T-helper 2 cell treated with Interferon-gamma antibody and Interleukin-4, amounts not matched to agents 5 μg/mL and 100 μg/mL, for 36 hours (primary cell): ENCODE measurements at regions not wholly inside any gene's neighbourhood (a gene's known extent, or its start where the extent isn't known, plus 50 kb on each side); places are given as distances from the start of the nearest gene placed in this dataset.

Experiments
- DNase-seq: peaks from one replicate; pipeline ENCODE4 v3.0.0; 2021; ENCODE audit warnings: low spot score
- H3K27ac Mint-ChIP-seq: one replicate; pipeline ENCODE4 v1.8.0; 2021; ENCODE audit warnings: mild to moderate bottlenecking, mixed read lengths
- H3K27me3 Mint-ChIP-seq: one replicate; pipeline ENCODE4 v1.8.0; 2021; ENCODE audit warnings: low read depth, mixed read lengths
- H3K36me3 Mint-ChIP-seq: one replicate; pipeline ENCODE4 v1.8.0; 2021; ENCODE audit warnings: low read depth, mixed read lengths
- H3K4me1 Mint-ChIP-seq: one replicate; pipeline ENCODE4 v1.8.0; 2021; ENCODE audit warnings: low read depth, mixed read lengths
- H3K4me3 Mint-ChIP-seq: one replicate; pipeline ENCODE4 v1.8.0; 2022; ENCODE audit warnings: mild to moderate bottlenecking, moderate library complexity, mixed read lengths
- H3K9me3 Mint-ChIP-seq: one replicate; pipeline ENCODE4 v1.8.0; 2021; ENCODE audit warnings: mixed read lengths

- Mint-ChIP-seq H3K27me3 (no peaks in the 10 kb centered on the region), H3K4me1 (no peaks in the 10 kb centered on the region), H3K36me3 (no peaks in the 10 kb centered on the region), H3K9me3 (peaks cover 17% of the 10 kb centered on the region), H3K4me3 (no peak overlapping the region), H3K27ac (no peak overlapping the region)
- no peak for DNase-seq
Observed at GRCh38 chr4:27819246-27819645, 958.6 kb downstream of the STIM2 start.

DNA sequence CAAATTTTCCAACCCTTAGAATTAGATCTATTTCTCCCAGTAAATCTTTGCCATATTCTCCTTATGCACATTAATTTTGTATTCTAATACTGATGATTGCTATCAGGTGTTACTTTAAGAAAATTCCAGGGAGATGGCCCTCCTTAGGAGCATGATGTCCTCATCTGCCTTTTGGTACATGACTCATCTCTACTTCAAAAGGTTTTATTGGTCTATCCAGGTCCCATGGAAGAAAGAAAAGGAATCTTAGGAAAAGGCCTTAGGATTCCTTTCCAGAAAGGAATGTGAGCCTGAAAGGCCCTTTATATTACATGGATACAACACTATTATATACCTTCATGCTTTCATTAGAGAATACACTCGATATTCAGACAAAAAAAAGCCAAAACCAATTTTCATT lies 968.2 kb downstream of the STIM2 start:
- Mint-ChIP-seq H3K9me3 (peaks cover 22% of the 10 kb centered on the region), H3K4me1 (no peaks in the 10 kb centered on the region), H3K27me3 (no peaks in the 10 kb centered on the region), H3K36me3 (no peaks in the 10 kb centered on the region), H3K27ac (no peak overlapping the region), H3K4me3 (no peak overlapping the region)
- no peak for DNase-seq

- no peak overlapping the region for H3K4me3 Mint-ChIP-seq
- no peak for DNase-seq
- peaks cover 27% of the 10 kb centered on the region for H3K9me3 Mint-ChIP-seq
- no peaks in the 10 kb centered on the region for H3K27me3 Mint-ChIP-seq
- no peaks in the 10 kb centered on the region for H3K36me3 Mint-ChIP-seq
- no peak overlapping the region for H3K27ac Mint-ChIP-seq
- no peaks in the 10 kb centered on the region for H3K4me1 Mint-ChIP-seq
Observed at GRCh38 chr4:27830251-27830650, 969.6 kb downstream of the STIM2 start.

- Mint-ChIP-seq H3K27me3 (no peaks in the 10 kb centered on the region), H3K4me1 (no peaks in the 10 kb centered on the region)
Observed at GRCh38 chr4:27835851-27836250, 975.2 kb downstream of the STIM2 start.

DNA sequence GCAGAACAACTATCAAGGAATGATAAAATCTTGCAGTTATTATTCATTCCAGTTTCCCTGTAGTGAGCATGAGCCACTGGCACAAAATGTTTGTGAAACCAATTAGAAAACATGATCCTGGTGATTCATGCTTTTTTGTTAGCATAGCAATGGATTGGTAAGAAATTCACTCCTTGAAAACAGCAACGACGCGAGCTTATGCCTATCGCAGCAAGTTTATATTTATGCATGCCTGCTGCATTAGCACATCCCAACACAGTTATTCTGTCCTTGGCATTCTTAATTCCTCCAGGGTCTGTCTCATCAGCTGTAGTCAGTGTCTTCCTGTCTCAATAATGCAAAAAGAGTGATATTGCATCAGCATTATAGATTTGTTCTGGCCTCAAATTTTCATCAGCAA lies 975.9 kb downstream of the STIM2 start:
- Mint-ChIP-seq H3K36me3 (no peaks in the 10 kb centered on the region), H3K9me3 (peaks cover 40% of the 10 kb centered on the region), H3K27ac (no peak overlapping the region), H3K4me3 (no peak overlapping the region), H3K27me3 (no peaks in the 10 kb centered on the region), H3K4me1 (no peaks in the 10 kb centered on the region)
- DNase-seq, result no peak

More at GRCh38 chr4:27835851-27836250, 975.2 kb downstream of the STIM2 start:
- Mint-ChIP-seq H3K4me3 (no peak overlapping the region), H3K9me3 (peaks cover 34% of the 10 kb centered on the region), H3K27ac (no peak overlapping the region), H3K36me3 (no peaks in the 10 kb centered on the region)
- no peak for DNase-seq

- H3K4me3 Mint-ChIP-seq, result no peak overlapping the region
- H3K27ac Mint-ChIP-seq, result no peak overlapping the region
- no peak for DNase-seq
- no peaks in the 10 kb centered on the region for H3K36me3 Mint-ChIP-seq
- H3K27me3 Mint-ChIP-seq, result no peaks in the 10 kb centered on the region
- H3K4me1 Mint-ChIP-seq, result no peaks in the 10 kb centered on the region
- peaks cover 18% of the 10 kb centered on the region for H3K9me3 Mint-ChIP-seq
Observed at GRCh38 chr4:27843776-27844175, 983.1 kb downstream of the STIM2 start.

DNA sequence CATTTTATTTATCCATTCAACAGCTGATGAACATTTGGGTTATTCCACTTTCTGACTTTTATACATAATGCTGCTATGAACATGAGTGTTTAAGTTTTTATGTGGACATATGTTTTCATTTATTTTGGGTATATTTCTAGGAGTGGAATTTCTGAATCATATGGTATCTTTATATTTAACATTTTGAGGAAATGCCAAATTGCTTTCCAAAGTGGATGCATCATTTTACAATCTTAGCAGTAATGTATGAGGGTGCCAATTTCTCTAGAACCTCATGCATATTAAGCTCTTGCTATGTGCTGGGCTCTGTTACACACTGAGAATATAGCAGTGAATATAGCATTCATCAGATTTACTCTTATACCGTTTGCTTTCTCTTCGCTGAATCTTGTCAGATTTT lies 983.7 kb downstream of the STIM2 start:
- Mint-ChIP-seq H3K27me3 (no peaks in the 10 kb centered on the region), H3K36me3 (no peaks in the 10 kb centered on the region), H3K4me3 (no peak overlapping the region), H3K4me1 (no peaks in the 10 kb centered on the region), H3K9me3 (peaks cover 21% of the 10 kb centered on the region), H3K27ac (no peak overlapping the region)
- no peak for DNase-seq

- DNase-seq, result no peak
- Mint-ChIP-seq H3K27ac (no peak overlapping the region), H3K27me3 (no peaks in the 10 kb centered on the region), H3K9me3 (peaks cover 9% of the 10 kb centered on the region), H3K4me1 (no peaks in the 10 kb centered on the region), H3K36me3 (no peaks in the 10 kb centered on the region), H3K4me3 (no peak overlapping the region)
Observed at GRCh38 chr4:27846951-27847350, 986.3 kb downstream of the STIM2 start.

- Mint-ChIP-seq H3K27ac (no peak overlapping the region), H3K9me3 (peaks cover 20% of the 10 kb centered on the region), H3K4me3 (no peak overlapping the region), H3K36me3 (no peaks in the 10 kb centered on the region), H3K27me3 (no peaks in the 10 kb centered on the region), H3K4me1 (no peaks in the 10 kb centered on the region)
- no peak for DNase-seq
Observed at GRCh38 chr4:27861381-27861787, 1000.7 kb downstream of the STIM2 start.

- DNase-seq, result no peak
- Mint-ChIP-seq H3K9me3 (peaks cover 24% of the 10 kb centered on the region), H3K4me1 (no peaks in the 10 kb centered on the region), H3K4me3 (no peak overlapping the region), H3K36me3 (no peaks in the 10 kb centered on the region), H3K27ac (no peak overlapping the region), H3K27me3 (no peaks in the 10 kb centered on the region)
Observed at GRCh38 chr4:27861802-27862201, 1001.2 kb downstream of the STIM2 start.

- no peak overlapping the region for H3K4me3 Mint-ChIP-seq
- H3K4me1 Mint-ChIP-seq, result no peaks in the 10 kb centered on the region
- no peak for DNase-seq
- H3K9me3 Mint-ChIP-seq, result peaks cover 18% of the 10 kb centered on the region
- H3K27me3 Mint-ChIP-seq, result no peaks in the 10 kb centered on the region
- H3K27ac Mint-ChIP-seq, result no peak overlapping the region
- H3K36me3 Mint-ChIP-seq, result no peaks in the 10 kb centered on the region
Observed at GRCh38 chr4:27873596-27873995, 1013.0 kb downstream of the STIM2 start.

GRCh38 chr4:27881705-27882104 lies 1021.1 kb downstream of the STIM2 start:
- Mint-ChIP-seq H3K36me3 (no peaks in the 10 kb centered on the region), H3K27me3 (no peaks in the 10 kb centered on the region), H3K4me3 (no peak overlapping the region), H3K4me1 (no peaks in the 10 kb centered on the region), H3K27ac (no peak overlapping the region), H3K9me3 (peaks cover 20% of the 10 kb centered on the region)
- no peak for DNase-seq

DNA sequence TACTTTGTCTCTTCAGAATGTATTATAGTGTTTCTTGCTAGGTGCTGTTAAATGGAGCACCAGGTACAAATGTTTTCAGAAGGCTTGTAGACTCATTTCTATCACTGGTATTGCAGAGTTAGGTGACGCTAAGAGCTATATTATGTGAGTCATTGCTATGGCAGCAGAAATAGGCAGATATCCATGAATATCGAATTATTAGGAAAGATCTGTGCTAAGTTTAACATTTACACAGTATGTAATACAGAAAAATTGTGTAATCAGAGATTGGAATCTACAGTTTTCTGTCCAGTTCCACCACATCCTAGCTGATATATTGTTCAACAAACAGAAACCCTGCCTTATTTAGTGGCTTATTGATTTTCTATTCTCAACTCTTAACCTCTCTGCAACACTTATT lies 1025.5 kb downstream of the STIM2 start:
- Mint-ChIP-seq H3K4me1 (no peaks in the 10 kb centered on the region), H3K27ac (no peak overlapping the region), H3K4me3 (no peak overlapping the region), H3K36me3 (no peaks in the 10 kb centered on the region), H3K9me3 (peaks cover 28% of the 10 kb centered on the region), H3K27me3 (no peaks in the 10 kb centered on the region)
- no peak for DNase-seq

DNA sequence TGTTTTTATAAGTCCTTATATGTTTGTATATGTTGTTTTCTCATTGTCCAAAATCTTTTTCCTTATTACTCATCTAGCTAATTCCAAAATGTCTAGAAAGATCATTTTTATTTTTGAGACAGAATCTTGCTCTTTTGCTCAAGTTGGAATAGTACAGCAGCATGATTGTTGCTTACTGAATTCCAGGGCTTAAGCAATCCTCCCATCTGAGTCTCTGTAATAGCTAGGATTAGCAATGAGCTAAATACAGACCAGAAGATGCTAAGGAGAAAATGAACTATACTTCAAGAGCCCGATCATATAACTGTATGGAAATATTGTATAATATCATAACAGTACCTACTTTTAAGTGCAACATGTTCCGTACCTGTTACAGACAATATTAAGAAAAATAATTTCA lies 1027.0 kb downstream of the STIM2 start:
- H3K27ac Mint-ChIP-seq, result no peak overlapping the region
- H3K9me3 Mint-ChIP-seq, result peaks cover 23% of the 10 kb centered on the region
- H3K4me1 Mint-ChIP-seq, result no peaks in the 10 kb centered on the region
- no peaks in the 10 kb centered on the region for H3K27me3 Mint-ChIP-seq
- no peaks in the 10 kb centered on the region for H3K36me3 Mint-ChIP-seq
- H3K4me3 Mint-ChIP-seq, result no peak overlapping the region
- DNase-seq, result no peak

GRCh38 chr4:27888505-27888904 lies 1027.9 kb downstream of the STIM2 start:
- no peak for DNase-seq
- H3K4me3 Mint-ChIP-seq, result no peak overlapping the region
- H3K4me1 Mint-ChIP-seq, result no peaks in the 10 kb centered on the region
- no peaks in the 10 kb centered on the region for H3K27me3 Mint-ChIP-seq
- H3K27ac Mint-ChIP-seq, result no peak overlapping the region
- peaks cover 31% of the 10 kb centered on the region for H3K9me3 Mint-ChIP-seq
- H3K36me3 Mint-ChIP-seq, result no peaks in the 10 kb centered on the region
